Frontal cortex (tissue), 3 donors: ENCODE measurements at regions not wholly inside any gene's neighbourhood (a gene's known extent, or its start where the extent isn't known, plus 50 kb on each side); places are given as distances from the start of the nearest gene placed in this dataset.

Source experiments
- DNase-seq, 2 donors: peaks; one replicate each; pipeline ENCODE4 v3.0.0; 2012; ENCODE audit warnings: low spot score in 2 of 2
- FAIRE-seq: peaks from 2 replicates; lab custom pipeline; 2012; peaks lifted over from hg19 to GRCh38; lab: Jason Lieb, UNC
- donor health status: control.
- donor health status: control.
- donor health status: control.

DNA sequence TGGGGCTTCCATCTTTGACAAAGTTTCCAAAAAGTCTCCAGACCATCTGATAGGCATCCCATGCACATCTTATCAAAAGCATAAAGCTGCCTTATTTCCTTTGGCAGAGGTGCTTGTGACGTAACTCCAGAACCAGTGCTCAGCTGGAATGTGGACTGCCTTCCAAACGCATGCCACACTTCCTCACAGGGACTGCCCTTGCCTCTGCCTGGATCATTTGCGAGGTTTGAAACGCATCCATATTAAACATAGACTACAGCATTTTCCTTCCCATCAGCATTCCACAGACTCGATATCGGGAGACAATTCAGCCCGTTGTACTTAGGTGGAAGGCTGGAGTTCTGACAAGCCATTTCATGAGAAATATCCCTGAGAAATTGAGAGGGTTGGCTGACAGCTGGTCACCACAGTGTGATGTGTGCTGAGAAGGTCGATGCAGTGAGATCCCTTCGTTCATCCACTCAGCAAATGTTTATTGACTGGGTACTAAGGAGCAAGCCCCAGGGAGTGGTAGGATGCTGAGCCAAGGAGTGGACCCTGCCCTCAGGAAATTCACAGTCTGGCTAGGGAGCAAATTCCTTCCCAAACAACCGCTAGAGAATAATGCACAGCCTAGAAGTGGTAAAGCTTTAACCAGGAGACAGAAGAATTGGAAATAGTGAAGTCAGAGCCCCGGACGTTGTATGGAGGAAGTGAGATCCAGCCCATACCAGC, 376.0 kb downstream of the BCOR start:
- FAIRE-seq: no peak

DNA sequence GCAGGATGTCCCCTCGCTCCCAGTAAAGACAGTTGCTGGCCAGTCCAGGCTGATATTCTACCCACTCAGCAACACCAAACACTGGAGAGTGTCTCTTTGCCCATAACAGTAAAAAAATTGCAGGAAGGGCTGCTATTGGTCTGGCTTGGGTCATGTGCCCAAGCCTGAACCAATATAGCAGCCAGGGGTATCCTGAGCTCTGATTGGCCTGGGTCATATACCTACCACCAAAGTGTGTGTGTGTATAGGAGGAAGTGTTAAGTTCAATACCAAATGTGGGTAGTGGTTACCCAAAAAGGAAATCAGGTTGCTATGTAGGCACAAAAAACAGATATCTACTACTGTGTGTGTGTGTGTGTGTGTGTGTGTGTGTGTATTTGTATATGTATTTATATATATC, 373.2 kb downstream of the BCOR start:
- FAIRE-seq (no peak), DNase-seq (no peak)

More for the DNA sequence above, 376.0 kb downstream of the BCOR start:
- DNase-seq: no peak

DNA sequence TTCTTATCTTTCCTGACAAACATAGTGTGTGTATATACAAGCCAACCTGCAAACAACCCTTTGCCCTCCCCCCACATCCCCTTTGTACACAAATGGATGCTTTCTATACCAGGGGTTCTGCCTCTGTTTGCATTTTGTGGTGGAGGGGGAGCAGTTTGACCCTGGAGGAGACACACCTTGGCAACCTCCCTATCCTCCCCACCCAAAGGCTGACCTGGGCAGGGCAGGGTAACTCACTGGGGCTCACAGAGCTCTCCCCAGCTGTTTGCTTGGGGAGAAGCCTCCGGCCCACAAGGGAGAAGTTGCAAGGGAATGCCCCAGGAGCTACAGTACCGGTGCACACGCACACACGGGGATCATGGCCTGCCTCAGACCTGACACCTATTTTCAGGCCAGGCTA, 372.6 kb downstream of the BCOR start:
- FAIRE-seq (no peak), DNase-seq (no peak)

DNA sequence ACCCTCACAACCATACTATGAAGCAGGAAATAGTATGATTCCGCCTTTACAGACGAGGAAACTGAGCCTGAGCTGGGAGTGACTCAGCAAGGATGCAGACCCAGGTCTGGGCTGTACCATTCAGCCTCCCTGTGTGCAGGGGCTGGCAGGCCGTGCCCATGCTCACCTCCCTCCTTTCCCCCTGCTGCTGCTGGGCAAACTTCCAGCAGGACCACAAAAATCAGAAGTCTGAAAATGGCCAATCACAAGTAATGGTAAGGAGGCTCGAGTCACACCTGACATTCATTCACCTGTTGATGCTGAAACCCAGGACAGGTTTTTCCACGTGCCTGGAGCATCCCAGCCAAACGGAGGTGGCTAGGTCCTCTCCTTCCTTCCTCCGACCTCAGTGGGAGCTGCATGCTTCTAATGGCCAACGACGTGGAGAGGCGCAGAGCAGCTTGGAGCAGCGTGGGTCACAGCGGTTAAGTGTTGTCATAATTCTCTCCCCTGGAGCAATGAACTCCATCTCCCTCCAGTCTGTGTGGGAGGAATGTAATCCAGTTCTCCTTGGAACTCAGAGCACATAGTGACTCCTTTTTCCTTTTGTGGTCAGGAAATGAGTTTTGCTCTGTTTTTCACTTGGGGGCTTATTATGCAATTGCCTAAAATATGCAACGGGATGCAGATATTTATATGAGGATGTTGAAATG, 371.7 kb downstream of the BCOR start:
- FAIRE-seq: no peak
- no peak for DNase-seq

DNA sequence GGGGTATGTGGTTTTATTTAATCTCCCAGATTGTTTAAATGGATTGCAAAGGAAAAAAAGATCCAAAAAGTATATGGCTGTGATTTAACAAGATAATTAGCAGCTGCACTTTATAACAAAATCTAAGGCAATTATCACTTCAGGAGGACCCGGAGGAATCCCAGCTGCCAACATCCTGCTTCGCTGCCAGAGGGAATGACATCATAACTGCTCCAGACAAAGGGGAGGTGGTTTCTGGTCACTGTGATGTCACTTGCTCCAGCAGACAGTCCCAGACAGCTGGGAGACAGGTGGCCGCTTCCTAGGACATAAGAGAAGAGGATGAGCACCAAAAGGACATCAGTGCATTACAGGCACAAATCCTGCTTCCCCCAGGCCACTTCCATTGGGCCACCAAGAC, 371.0 kb downstream of the BCOR start:
- DNase-seq: no peak
- no peak for FAIRE-seq

DNA sequence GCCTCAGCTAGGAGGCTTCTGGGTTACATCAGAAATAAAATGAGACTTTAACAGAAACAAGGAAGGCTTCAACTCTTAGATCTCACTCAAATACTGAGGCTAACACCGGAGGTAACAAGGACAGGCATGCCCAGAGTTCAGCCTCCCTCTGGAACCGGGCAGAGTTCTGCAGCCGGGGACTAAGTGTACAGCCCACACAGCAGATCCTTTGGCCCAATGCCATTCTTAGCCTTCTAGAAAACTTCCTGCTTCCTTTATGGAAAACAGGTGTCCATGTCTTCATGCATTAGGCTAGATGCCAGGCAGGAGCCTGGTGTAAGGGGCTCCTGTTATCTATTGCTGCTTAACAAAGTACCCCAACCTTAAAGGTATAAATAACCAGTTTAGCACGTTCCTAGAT, 369.7 kb downstream of the BCOR start:
- DNase-seq (no peak), FAIRE-seq (no peak)

DNA sequence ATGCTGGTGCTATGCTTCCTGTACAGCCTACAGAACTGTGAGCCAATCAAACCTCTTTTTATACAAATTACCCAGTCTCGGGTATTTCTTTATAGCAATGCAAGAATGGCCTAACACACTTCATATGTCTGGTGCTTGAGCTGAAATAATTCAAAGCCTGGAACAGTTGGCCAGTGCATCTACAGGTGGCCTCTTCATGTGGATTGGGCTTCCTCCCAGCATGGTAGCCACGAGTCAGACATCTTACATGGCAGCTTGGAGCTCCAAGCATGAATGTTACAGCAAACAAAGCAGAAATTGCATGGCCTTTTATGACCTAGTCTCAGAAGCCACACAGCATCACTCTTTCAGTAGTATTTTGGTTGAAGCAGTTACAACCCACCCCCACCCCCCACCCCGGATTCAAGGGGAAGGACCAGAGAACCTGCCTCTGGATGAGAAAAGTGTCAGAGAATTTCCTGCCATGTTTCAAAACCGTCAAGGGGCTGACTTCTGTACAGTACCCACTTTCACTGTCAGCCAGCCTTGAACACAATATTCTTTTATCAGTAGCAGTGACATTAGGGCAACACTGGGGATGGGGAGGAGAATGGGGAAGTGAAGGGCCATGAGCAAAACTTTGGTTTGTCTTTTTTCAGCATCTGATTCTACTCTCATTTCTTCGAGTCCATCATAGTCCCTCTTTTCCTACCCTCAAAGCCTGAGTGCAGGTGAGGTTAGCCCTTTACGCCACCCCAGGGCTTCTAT, 368.7 kb downstream of the BCOR start:
- FAIRE-seq: no peak
- DNase-seq: no peak

DNA sequence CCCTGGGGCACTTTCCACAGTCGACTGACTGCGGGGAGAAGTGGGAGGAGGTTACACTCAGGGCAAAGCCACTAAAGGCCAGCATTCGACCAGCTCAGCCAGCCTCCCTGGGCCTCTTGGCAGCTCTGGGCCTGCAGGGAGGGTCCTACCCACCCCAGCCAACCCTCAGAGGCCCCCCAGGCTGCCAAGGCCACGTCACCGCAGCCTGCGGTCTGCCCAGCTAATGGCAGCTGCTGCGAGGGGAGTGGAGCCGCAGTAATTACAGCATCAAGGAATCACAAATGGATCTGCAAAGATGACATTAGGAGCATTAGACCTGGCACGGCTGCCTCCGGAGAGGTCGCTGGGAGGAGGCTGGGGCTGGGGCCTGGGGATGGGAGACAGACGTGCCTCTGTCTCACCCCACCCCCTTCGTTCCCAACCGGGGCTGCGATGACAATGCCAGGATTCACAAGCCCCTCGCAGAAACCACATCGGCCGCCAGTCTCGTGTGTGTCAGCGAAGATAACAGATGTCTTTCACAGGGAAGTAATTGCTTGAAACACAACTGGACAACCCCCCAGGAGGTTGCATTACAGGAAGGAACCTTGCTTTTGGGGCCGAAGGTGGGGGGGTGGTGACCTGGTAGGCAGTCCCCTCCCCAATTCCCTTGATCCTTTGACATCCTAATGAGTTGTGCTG, 367.6 kb downstream of the BCOR start:
- FAIRE-seq (no peak), DNase-seq (no peak)

DNA sequence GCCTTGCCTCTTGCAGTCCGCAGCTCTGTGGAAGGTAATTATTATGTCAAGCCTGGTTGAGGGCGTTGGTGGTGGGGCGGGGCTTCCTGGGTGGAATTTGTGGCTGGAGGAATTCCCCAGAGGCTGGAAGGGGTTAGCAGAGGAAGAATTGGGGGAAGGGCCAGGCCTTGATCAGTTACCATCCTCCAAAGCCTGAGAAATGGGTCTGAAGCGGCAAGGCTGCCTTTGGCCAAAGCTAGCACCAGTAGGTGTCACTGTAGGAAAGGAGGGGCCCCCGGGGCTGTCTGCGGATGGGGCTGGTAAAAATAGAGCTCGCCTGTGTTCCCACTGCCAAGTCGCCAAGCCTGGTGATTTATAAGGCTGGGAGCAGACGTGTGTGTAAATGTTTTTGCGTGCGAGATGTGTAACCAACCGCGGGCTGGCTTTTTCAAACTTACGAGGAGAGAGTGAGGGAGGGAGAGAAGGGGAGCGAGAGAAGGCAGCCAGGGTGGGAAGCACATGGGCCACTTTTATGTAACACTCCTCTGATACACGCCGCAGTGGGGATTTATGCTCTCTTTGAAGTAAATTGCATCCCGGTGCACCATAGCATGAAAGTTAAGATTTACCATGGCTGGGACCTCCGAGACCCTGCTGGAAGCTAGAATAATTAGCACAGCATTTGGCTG, 367.0 kb downstream of the BCOR start:
- peak; percentile 56 to 71 for DNase-seq
- FAIRE-seq: no peak

DNA sequence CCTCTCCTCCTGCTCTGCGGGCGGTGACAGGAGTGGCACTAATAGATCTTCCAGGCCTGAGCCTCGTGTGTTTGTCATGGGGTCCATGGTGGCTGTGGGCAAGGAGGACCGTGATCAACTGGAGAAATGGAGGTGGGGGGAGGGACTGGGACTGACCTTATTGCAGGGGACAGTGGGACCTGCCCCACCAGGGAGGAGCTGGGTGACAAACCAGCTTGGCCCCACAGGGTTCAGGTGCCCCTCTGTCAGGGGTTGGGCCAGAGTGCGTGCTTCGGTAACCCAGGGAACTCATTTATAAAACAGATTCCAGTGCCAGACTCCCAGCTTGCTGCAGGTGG, 366.5 kb downstream of the BCOR start:
- FAIRE-seq (no peak), DNase-seq (no peak)

DNA sequence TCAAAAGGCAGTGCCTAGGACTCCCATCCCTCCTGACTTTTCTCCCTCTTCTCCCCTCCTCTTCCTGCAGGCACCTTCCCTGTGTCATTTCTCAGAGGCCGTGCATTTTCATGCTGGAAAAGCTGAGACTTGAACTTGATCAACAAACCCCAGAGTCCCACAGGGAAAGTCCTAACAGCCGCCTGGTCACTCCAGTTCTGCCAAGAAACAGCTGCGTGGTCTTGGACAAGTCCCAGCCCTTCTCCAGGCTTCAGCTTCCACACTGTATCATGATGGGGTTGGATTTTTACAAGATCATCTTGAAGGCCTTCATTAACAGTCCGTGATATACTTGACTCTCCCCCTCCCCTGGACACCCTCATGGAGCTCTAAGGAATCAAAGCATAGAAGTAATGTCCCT, 366.0 kb downstream of the BCOR start:
- FAIRE-seq (no peak), DNase-seq (no peak)

DNA sequence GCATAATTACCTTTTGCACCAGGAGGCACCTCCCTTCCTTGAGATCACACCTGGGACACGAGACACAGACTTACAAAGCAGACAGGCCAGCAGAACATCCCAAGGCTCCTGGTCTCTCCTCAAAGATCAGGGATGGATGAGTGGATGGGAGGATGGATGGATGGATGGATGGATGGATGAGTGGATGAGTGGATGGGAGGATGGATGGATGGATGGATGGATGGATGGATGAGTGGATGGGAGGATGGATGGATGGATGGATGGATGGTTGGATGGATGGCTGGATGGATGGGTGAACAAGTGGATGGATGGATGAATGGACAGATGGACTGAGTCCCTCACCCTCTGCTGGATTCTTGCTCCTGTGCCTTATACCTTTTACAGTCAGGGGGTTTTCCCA, 364.0 kb downstream of the BCOR start:
- no peak for FAIRE-seq
- DNase-seq: no peak

DNA sequence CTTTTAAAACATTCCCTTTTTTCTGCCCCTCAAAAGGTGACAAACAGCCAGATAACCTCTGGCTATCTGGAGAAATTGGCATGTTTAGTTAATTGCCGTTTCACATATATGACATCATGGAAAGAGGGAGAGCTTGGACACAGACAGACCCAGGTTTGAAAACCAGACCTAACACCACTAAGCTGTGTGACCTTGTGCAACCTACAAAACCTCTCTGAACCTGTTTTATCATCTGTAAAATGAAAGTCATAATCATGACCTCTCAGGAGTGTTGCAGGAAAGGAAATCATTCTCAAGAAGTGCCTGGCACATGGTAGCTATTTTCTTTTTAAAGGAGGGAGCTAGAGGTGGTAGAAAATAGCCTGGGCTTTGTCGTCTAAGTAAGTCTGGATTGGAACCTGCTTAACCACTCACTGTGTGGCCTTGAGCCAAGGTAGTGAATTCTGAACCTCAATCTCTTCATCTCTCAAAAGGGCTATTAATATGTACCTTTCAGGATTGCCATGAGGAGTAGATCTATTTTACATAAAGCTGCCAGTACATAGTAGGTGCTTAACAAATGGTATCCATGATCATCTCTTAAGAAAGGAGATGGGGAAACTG, 363.5 kb downstream of the BCOR start:
- no peak for FAIRE-seq
- no peak for DNase-seq

DNA sequence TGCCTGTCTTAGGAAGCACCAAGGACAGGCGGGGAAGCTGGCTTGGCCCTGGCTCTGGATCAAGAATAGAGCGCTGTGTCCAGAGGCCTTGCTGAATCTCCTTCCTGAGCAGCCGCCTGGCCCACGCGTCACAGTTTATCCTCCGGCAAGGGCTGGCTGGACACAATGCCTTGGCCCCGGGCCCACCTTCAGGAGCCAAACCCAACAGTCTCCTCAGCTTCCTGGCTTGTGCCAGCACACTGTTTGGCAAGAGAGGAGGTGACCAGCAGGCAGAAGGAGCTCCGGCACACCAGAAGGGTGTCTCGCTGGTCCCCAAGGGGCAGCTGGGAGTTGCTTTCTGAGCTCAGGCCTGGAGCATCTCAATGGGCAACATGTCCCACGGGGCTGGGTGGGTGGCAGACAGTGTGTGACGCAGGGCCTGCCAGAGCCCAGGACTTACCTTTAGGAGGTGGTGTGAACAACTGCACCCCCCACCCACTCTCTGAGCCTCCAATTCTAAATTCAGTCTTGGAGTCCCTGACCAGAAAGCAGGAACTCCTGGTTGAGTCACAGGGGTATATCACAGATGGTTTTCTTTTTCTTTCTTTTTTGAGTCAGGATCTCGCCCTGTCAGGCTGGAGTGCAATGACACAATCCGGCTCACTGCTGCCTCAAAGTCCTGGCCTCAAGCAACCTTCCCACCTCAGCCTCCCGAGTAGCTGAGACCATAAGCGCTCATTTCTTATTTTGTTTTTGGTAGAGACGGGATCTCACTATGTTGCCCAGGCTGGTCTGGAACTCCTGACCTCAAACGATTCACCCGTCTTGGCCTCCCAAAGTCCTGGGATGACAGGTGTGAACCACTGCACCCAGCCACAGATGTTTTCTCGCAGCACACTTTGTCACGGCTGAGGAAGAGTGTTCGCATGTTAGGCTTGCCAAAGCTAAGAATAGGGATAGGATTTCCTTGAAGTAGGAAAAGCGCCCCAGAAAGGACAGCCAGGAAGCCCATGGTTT, 361.2 kb downstream of the BCOR start:
- FAIRE-seq (no peak), DNase-seq (peak in 1 of 2 donors; percentile 30)

DNA sequence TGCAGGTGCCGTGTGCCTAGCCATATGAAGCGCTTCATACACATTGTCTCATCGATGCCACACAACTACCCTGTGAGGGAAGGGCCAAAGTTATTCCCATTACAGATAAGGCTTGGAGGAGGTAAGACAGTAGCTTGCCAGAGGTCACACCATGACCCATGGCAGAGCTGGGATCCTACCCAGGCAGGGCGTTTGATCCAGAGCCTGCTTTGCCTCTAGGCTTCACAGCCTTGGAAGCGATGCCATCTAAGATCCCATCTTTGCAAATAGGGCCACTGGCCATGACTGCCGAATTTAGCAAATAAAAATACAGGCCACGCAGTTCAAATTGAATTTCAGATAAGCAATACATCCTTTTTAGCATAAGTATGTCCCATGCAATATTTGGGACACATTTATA, 358.2 kb downstream of the BCOR start:
- FAIRE-seq (no peak), DNase-seq (no peak)

DNA sequence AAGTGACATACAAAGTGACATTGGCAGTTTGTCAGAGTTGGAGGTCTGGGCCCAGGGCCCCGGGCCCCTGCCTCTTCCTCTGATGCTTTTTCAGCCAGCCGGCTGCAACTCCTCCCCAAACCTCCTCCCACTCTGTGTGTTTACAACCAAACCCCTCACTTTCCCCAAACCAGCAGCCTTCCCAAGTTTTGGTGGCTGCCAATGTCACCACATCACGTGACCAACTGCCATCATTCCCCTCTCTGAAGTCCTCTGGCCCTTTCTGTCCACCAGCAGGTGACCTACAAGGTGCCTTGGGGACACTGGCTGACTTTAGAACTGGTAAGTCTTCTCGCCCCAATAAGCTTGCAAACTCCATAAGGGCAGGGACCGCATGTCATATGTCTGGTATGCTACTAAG, 357.7 kb downstream of the BCOR start:
- FAIRE-seq (no peak), DNase-seq (no peak)

DNA sequence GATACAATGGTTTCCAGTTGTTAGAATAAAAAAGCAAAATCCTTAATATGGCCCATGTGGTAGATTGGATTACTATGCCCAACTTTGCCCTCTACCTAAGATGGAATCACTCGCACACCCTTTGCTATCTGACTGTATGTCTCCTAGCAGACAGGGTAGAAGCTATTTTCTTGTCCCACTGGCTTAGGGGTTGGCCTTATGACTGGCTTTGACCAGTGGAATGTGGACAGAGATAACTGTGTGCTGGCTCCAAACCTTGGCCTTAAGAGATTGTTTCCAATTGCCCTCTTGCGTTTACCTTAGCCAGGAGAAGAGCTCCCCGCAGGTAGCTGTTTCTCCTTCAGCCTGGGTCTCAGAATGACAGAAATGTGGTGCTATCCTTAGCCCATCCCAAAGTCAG, 355.9 kb downstream of the BCOR start:
- no peak for DNase-seq
- FAIRE-seq: no peak

DNA sequence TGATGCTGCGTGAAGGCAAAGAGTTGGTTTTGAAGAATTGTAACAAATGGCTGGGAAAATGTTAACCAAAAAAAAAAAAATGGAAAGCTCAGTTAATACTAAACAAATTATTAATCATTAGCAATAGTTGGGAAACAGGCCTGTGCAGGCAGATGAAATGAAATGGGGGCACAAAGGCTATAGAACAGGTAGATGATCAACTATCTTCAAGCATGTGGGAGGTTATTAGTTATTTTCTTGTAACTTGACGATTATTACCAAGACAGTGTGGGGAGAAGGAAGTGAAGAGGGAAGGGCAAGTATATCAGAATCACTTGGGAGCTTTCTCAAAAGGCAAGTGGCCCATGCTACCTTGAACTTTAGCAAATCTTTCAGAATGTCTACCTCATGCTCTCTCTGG, 351.9 kb downstream of the BCOR start:
- no peak for FAIRE-seq

DNA sequence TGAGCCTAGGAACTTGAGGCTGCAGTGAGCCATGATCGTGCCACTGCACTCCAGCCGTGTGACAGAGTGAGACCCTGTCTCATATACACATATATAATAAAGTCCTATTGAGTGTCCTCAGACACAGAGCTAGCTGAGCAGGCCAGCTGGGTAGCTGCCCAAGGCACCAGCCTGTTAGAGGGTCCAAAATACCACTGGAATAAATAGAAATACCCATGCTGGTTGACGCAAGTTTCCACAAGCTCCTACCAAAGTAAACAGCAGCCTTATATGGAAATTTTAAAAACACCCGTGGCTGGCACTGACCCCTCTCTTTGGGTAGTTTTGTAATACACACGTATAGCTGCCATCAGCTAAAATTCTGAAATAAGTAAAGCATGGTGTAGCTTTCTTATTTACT, 348.6 kb downstream of the BCOR start:
- no peak for DNase-seq
- FAIRE-seq: no peak

More for the DNA sequence above, 351.9 kb downstream of the BCOR start:
- no peak for DNase-seq
